Vagina (tissue), 2 donors: ENCODE measurements at regions not wholly inside any gene's neighbourhood (a gene's known extent, or its start where the extent isn't known, plus 50 kb on each side); places are given as distances from the start of the nearest gene placed in this dataset.

ENCODE experiments used
- POLR2A ChIP-seq, 2 donors: fragments of 450-650 bp; IDR thresholded peaks; one replicate each; pipeline ENCODE4 v1.6.1; 2017; ENCODE audit warnings: antibody characterized with exemption in 2 of 2, mild to moderate bottlenecking in 2 of 2, moderate library complexity in 2 of 2
- TF ChIP-seq, protein P1 (sequence below), 3 experiments: fragments of 450-650 bp in 2 of 3; fragments of 200-600 bp in 1 of 3; sonication (generic) in 1 of 3; IDR thresholded peaks; one replicate each; pipeline ENCODE4 v1.5.1; 2017 to 2019; ENCODE audit warnings: antibody characterized with exemption in 3 of 3, mild to moderate bottlenecking in 2 of 3, moderate library complexity in 2 of 3

DNA sequence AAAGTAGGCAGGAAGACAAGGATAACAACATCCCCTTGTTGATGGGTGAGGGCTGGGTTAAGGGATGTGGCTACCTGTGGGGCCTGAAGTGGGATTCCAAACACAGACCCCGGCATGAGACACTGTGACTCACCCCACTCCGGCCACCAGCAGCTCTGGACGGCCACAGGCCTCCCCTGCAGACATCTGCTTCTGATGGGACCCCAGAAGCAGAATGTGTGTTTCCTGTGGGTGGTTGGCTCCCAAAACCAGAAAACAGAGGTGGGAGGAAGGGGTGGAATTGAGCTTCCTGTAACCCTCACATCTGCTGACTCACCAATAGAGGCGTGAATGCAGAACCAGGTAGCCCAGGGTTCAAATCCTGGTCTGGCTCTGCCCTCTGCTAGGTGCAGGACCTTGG lies 216.6 kb upstream of the PWP1 start:
- no peak for TF ChIP-seq POLR2A (IDR thresholded peaks at IDR 0.05)
- TF ChIP-seq, protein P1, sequence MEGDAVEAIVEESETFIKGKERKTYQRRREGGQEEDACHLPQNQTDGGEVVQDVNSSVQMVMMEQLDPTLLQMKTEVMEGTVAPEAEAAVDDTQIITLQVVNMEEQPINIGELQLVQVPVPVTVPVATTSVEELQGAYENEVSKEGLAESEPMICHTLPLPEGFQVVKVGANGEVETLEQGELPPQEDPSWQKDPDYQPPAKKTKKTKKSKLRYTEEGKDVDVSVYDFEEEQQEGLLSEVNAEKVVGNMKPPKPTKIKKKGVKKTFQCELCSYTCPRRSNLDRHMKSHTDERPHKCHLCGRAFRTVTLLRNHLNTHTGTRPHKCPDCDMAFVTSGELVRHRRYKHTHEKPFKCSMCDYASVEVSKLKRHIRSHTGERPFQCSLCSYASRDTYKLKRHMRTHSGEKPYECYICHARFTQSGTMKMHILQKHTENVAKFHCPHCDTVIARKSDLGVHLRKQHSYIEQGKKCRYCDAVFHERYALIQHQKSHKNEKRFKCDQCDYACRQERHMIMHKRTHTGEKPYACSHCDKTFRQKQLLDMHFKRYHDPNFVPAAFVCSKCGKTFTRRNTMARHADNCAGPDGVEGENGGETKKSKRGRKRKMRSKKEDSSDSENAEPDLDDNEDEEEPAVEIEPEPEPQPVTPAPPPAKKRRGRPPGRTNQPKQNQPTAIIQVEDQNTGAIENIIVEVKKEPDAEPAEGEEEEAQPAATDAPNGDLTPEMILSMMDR (IDR thresholded peaks at IDR 0.05) = no peak
